ENCODE measurements at regions not wholly inside any gene's neighbourhood (a gene's known extent, or its start where the extent isn't known, plus 50 kb on each side); places are given as distances from the start of the nearest gene placed in this dataset.

DNA sequence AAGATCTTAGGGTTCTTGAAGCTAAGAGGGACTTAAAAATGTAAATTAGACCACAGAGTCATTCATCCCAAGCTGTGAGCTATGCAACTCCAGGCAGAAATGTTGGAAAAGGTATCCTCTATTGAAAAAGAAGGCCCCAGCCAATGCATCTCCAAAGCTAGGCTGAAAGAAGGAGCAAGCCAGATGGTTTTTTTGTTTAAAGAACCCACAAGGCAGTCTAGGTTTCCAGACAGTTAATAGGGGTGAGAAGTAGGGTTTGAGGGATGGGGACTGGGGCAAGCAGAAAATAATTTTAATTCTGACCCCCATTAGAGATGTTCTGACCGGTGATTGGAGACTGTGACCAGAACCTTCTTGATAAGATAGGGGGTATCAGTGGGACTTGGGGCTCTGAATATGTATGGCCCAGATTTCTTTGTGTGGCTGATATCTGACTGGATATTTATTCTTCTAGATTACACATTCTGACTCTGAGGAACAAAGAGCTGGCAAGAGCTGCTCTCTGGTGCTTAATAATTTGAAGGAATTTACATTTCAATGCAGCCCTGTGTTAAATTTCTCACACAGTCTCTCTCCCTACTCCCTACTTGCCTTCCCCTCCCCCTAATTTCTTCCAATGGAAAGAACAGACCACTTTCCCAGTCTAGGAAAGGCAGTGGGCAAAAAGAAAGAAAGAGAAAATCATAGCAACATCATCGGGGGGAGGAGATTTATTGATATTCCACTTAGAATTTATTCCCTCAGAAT is 104.9 kb downstream of the NUF2 start:
- TF ChIP-seq, protein P1, sequence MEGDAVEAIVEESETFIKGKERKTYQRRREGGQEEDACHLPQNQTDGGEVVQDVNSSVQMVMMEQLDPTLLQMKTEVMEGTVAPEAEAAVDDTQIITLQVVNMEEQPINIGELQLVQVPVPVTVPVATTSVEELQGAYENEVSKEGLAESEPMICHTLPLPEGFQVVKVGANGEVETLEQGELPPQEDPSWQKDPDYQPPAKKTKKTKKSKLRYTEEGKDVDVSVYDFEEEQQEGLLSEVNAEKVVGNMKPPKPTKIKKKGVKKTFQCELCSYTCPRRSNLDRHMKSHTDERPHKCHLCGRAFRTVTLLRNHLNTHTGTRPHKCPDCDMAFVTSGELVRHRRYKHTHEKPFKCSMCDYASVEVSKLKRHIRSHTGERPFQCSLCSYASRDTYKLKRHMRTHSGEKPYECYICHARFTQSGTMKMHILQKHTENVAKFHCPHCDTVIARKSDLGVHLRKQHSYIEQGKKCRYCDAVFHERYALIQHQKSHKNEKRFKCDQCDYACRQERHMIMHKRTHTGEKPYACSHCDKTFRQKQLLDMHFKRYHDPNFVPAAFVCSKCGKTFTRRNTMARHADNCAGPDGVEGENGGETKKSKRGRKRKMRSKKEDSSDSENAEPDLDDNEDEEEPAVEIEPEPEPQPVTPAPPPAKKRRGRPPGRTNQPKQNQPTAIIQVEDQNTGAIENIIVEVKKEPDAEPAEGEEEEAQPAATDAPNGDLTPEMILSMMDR (IDR thresholded peaks at IDR 0.05 in 4 of 5, conservative IDR thresholded peaks at IDR 0.05 in 1 of 5): no peak
- no peak for TF ChIP-seq POLR2A (IDR thresholded peaks at IDR 0.05)

Data from gastrocnemius medialis (tissue), 4 donors.